Stimulated activated naive B cell treated with anti-CD40 and anti-IgM and Interleukin-4, amounts not matched to agents 10 μg/mL and 1 μg/mL and 100 μg/mL, for 72 hours (primary cell): ENCODE measurements at regions not wholly inside any gene's neighbourhood (a gene's known extent, or its start where the extent isn't known, plus 50 kb on each side); places are given as distances from the start of the nearest gene placed in this dataset.

Experiments used
- ATAC-seq, 2 donors: fragments of 150-1000 bp; cut with Tn5 transposase; replicated peaks; 2 replicates each; pipeline ENCODE4 v1.10.0; 2021; ENCODE audit warnings: moderate library complexity in 1 of 2
- DNase-seq: peaks from one replicate; pipeline ENCODE4 v3.0.0; 2021
- H3K27ac Mint-ChIP-seq: one replicate; pipeline ENCODE4 v1.8.0; 2022; ENCODE audit warnings: mild to moderate bottlenecking, mixed read lengths
- H3K27me3 Mint-ChIP-seq, 2 donors: one replicate each; pipeline ENCODE4 v1.8.0; 2022; ENCODE audit warnings: mixed read lengths in 2 of 2
- H3K36me3 Mint-ChIP-seq, 2 donors: one replicate each; pipeline ENCODE4 v1.8.0; 2022; ENCODE audit warnings: mixed read lengths in 2 of 2, mild to moderate bottlenecking in 1 of 2
- H3K4me1 Mint-ChIP-seq, 2 donors: one replicate each; pipeline ENCODE4 v1.8.0; 2022; ENCODE audit warnings: mixed read lengths in 2 of 2, mild to moderate bottlenecking in 1 of 2
- H3K4me3 Mint-ChIP-seq, 2 donors: one replicate each; pipeline ENCODE4 v1.8.0; 2022; ENCODE audit warnings: mild to moderate bottlenecking in 2 of 2, mixed read lengths in 2 of 2, moderate library complexity in 1 of 2
- H3K9me3 Mint-ChIP-seq, 2 donors: one replicate each; pipeline ENCODE4 v1.8.0; 2022; ENCODE audit warnings: mixed read lengths in 2 of 2, mild to moderate bottlenecking in 1 of 2

DNA sequence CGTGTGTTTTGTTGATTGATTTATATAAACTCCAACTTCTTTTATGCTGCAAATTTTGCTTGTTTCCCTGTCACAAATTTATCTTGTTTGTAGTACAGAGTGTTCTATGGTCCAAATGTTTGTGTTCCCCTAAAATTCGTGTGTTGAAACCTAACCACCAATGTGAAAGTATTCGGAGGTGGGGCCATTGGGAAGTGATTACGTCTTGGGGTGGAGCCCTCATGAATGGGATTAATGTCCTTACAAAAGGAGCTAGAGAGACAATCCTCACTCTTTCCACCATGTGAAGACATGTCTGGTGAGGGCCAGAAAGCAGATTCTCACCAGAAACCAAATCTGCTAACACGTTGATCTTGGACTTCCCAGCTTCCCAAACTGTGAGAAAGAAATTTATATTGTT is 262.0 kb downstream of the MAN2A1 start:
- Mint-ChIP-seq H3K36me3 (no peaks in the 10 kb centered on the region), H3K4me1 (no peaks in the 10 kb centered on the region), H3K4me3 (no peak overlapping the region), H3K27me3 (no peaks in the 10 kb centered on the region), H3K27ac (no peak overlapping the region), H3K9me3 (no peaks in the 10 kb centered on the region)
- ATAC-seq (no peak), DNase-seq (no peak)

GRCh38 chr5:109953761-109954160 is 264.0 kb downstream of the MAN2A1 start:
- Mint-ChIP-seq H3K9me3 (no peaks in the 10 kb centered on the region), H3K4me3 (no peak overlapping the region)

DNA sequence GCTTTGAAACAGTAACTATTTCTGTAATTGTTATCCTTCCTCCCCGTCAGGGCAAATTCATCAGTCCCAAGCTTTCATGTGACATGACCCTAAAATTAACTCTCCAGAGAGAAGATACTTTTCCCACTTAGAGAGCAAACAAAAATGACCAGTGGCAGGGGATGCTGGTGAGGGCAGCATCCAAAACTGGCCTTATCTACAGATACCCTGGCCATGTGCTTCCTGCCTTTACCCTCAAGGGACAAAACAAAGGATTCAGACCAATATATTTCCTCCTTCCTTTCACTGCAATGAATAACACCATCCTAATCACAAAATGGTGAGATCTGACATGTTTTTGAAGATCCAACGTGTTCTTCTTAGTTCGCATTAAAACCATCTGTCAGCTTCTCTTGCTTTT is 267.2 kb downstream of the MAN2A1 start:
- H3K9me3 Mint-ChIP-seq: no peaks in the 10 kb centered on the region
- no peak overlapping the region for H3K4me3 Mint-ChIP-seq
- DNase-seq (no peak), ATAC-seq (no peak)
- peaks cover 0 to 3% of the 10 kb centered on the region in 2 donors for H3K27me3 Mint-ChIP-seq
- no peak overlapping the region for H3K27ac Mint-ChIP-seq
- H3K36me3 Mint-ChIP-seq: no peaks in the 10 kb centered on the region
- no peaks in the 10 kb centered on the region for H3K4me1 Mint-ChIP-seq

More at GRCh38 chr5:109953761-109954160, 264.0 kb downstream of the MAN2A1 start:
- no peak for DNase-seq
- Mint-ChIP-seq H3K27me3 (peaks cover 0 to 3% of the 10 kb centered on the region in 2 donors), H3K27ac (no peak overlapping the region), H3K4me1 (no peaks in the 10 kb centered on the region), H3K36me3 (no peaks in the 10 kb centered on the region)
- no peak for ATAC-seq

DNA sequence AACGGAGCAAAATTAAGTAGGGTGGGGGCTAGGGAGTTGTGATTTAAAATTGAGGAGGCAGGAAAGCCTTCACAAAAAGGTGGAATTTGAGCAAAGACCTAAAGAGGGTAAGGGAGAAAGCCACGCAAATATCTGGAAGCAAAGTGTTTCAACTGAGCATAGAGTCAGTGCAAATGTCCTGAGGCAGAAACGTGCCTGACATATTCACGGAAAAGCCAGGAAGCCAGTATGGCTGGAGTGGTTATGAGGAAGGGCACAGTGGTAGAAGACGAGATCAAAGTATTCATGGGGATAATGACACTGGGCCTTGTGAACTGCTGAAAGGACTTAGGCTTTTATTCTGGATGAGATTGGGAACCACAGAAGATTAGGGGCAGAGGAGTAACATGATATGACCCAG is 268.4 kb downstream of the MAN2A1 start:
- Mint-ChIP-seq H3K4me3 (no peak overlapping the region), H3K4me1 (no peaks in the 10 kb centered on the region), H3K27me3 (peaks cover 0 to 3% of the 10 kb centered on the region in 2 donors), H3K36me3 (no peaks in the 10 kb centered on the region), H3K27ac (no peak overlapping the region), H3K9me3 (no peaks in the 10 kb centered on the region)
- ATAC-seq: no peak
- DNase-seq: no peak

- DNase-seq (no peak), ATAC-seq (no peak)
- H3K36me3 Mint-ChIP-seq: no peaks in the 10 kb centered on the region
- no peak overlapping the region for H3K4me3 Mint-ChIP-seq
- H3K27ac Mint-ChIP-seq: no peak overlapping the region
- peaks cover 0 to 3% of the 10 kb centered on the region in 2 donors for H3K27me3 Mint-ChIP-seq
- H3K4me1 Mint-ChIP-seq: no peaks in the 10 kb centered on the region
- no peaks in the 10 kb centered on the region for H3K9me3 Mint-ChIP-seq
These were observed 269.9 kb downstream of the MAN2A1 start for GRCh38 chr5:109959652-109960051.

DNA sequence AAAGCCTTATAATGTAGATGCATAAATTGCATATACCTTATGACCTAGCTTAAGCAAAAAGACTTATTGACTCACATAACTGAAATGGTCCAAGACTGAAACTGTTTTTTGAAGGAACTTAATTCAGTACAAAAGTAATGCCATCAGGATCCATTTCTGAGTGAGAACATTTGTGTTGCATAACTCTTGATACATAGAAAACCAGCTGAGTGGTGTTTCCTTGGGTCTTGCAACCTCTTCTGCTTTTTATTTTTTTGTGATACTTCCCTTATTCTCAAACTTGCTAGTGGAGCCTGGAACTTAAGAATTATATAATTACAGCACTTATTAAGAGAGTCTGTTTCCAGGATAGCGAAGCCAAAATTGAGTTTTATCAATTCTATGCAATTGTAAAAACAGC is 272.0 kb downstream of the MAN2A1 start:
- DNase-seq: no peak
- no peak overlapping the region for H3K27ac Mint-ChIP-seq
- H3K27me3 Mint-ChIP-seq: peaks cover 0 to 3% of the 10 kb centered on the region in 2 donors
- H3K9me3 Mint-ChIP-seq: no peaks in the 10 kb centered on the region
- ATAC-seq: no peak
- no peaks in the 10 kb centered on the region for H3K36me3 Mint-ChIP-seq
- H3K4me1 Mint-ChIP-seq: no peaks in the 10 kb centered on the region
- H3K4me3 Mint-ChIP-seq: no peak overlapping the region

- Mint-ChIP-seq H3K4me1 (no peaks in the 10 kb centered on the region), H3K4me3 (no peak overlapping the region), H3K27ac (no peak overlapping the region), H3K9me3 (no peaks in the 10 kb centered on the region), H3K27me3 (peaks cover 0 to 2% of the 10 kb centered on the region in 2 donors), H3K36me3 (no peaks in the 10 kb centered on the region)
- no peak for DNase-seq
- ATAC-seq: no peak
These were observed 273.3 kb downstream of the MAN2A1 start for GRCh38 chr5:109962882-109963603.

- H3K4me3 Mint-ChIP-seq: no peak overlapping the region
- H3K36me3 Mint-ChIP-seq: no peaks in the 10 kb centered on the region
- DNase-seq (no peak), ATAC-seq (no peak)
- no peak overlapping the region for H3K27ac Mint-ChIP-seq
- H3K27me3 Mint-ChIP-seq: no peaks in the 10 kb centered on the region
- no peaks in the 10 kb centered on the region for H3K9me3 Mint-ChIP-seq
- H3K4me1 Mint-ChIP-seq: no peaks in the 10 kb centered on the region
These were observed 274.4 kb downstream of the MAN2A1 start for GRCh38 chr5:109964136-109964535.

- Mint-ChIP-seq H3K4me1 (no peaks in the 10 kb centered on the region), H3K4me3 (no peak overlapping the region)
- no peak for ATAC-seq
These were observed 275.9 kb downstream of the MAN2A1 start for GRCh38 chr5:109965634-109966033.

DNA sequence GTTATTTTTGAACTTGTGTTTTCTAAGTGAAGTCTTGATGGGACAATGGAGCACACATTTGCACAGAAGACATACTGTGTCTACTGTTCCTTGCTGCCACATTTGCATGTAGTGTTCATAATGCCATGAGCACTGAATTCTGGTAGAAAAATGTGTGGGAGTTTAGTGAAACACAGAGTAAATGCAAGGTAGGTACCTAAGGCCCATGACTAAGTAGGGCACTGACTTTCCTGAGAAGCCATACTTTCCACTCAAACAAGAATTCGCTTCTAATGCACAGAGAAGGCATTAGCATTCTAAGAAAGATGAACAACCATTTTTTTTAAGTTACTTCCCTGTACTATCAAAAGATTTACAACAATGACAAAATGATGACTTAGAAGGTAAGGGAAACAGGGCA is 282.2 kb downstream of the MAN2A1 start:
- Mint-ChIP-seq H3K4me1 (no peaks in the 10 kb centered on the region), H3K9me3 (no peaks in the 10 kb centered on the region), H3K36me3 (no peaks in the 10 kb centered on the region), H3K27ac (no peak overlapping the region), H3K27me3 (peaks cover 0 to 3% of the 10 kb centered on the region in 2 donors), H3K4me3 (no peak overlapping the region)
- DNase-seq: no peak
- ATAC-seq: no peak

More at GRCh38 chr5:109965634-109966033, 275.9 kb downstream of the MAN2A1 start:
- DNase-seq: no peak
- Mint-ChIP-seq H3K36me3 (no peaks in the 10 kb centered on the region), H3K9me3 (no peaks in the 10 kb centered on the region), H3K27ac (no peak overlapping the region), H3K27me3 (peaks cover 0 to 3% of the 10 kb centered on the region in 2 donors)

GRCh38 chr5:109981979-109982378 is 292.3 kb downstream of the MAN2A1 start:
- Mint-ChIP-seq H3K36me3 (no peaks in the 10 kb centered on the region), H3K4me1 (no peaks in the 10 kb centered on the region), H3K27ac (no peak overlapping the region), H3K9me3 (peaks cover 0 to 1% of the 10 kb centered on the region in 2 donors), H3K27me3 (peaks cover 0 to 7% of the 10 kb centered on the region in 2 donors), H3K4me3 (no peak overlapping the region)
- ATAC-seq (no peak), DNase-seq (no peak)

DNA sequence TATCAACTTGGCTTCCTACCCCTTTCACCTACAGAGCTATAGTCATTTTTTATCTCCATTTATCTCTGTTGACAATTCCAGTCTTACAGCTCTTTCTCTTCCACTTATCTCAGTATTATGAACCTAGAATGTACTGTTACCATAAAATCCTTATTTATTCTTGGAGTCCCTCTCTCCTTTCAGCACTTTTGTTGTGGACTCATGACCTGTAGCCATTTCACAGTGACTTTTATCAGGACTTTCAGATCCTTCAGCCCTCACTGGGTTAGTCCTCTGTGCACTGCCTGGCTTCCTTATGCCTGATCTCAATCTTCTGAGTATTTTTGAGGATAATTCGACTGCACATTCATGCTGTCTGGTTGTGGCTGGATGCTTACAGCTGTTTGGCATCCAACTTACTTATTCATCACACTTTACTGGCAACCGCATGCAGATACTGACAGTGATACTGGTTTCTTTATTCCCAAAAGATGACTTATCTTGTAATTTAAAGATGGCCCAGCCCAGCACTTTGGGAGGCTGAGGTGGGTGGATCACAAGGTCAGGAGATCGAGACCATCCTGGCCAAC is 293.3 kb downstream of the MAN2A1 start:
- DNase-seq: no peak
- Mint-ChIP-seq H3K9me3 (peaks cover 0 to 1% of the 10 kb centered on the region in 2 donors), H3K27ac (no peak overlapping the region), H3K36me3 (no peaks in the 10 kb centered on the region), H3K27me3 (peaks cover 0 to 7% of the 10 kb centered on the region in 2 donors), H3K4me1 (no peaks in the 10 kb centered on the region), H3K4me3 (no peak overlapping the region)
- no peak for ATAC-seq

DNA sequence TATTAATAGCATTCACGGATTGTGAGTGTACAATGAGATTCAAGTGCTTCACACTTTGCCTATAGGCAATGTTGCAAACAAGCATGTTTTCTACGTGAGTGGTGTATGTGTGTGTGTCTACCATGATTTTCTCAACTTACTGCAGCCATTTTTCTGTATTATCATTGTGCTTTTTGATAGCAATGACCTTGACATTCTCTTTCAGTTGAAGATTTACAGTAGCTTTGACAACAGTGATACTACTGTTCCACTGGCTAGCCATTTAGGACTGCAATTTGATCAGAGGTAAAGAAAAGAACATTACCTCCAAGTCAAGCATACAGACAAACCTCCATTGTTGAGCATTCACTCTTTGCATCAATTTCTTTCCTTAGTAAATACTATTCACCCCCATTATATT is 297.0 kb downstream of the MAN2A1 start:
- Mint-ChIP-seq H3K9me3 (peaks cover 0 to 1% of the 10 kb centered on the region in 2 donors), H3K4me3 (no peak overlapping the region), H3K27ac (no peak overlapping the region), H3K36me3 (no peaks in the 10 kb centered on the region), H3K4me1 (no peaks in the 10 kb centered on the region), H3K27me3 (no peaks in the 10 kb centered on the region)
- ATAC-seq (no peak), DNase-seq (no peak)

DNA sequence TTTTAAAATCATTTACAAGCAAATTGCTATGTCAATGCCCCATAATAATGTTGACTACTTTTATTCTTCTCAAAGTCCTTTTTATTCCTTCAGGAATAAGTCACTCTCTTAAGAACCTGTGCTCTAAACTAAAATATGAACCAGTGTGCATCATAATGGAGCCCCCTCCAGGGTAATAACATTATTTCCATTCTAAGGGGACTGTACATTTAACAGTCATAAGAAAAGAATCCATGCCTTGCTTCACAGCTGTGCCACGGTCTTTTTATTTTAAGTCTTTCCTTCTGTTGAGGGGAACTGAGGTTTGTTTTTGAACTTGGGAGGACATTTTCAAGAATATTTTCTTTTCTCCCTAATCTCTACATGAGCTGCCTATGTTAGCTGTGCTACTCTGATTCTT is 297.6 kb downstream of the MAN2A1 start:
- Mint-ChIP-seq H3K4me3 (no peak overlapping the region), H3K27ac (no peak overlapping the region), H3K4me1 (no peaks in the 10 kb centered on the region), H3K27me3 (peaks cover 0 to 3% of the 10 kb centered on the region in 2 donors), H3K36me3 (no peaks in the 10 kb centered on the region), H3K9me3 (peaks cover 0 to 1% of the 10 kb centered on the region in 2 donors)
- DNase-seq (no peak), ATAC-seq (no peak)

GRCh38 chr5:109987970-109988369 is 298.2 kb downstream of the MAN2A1 start:
- Mint-ChIP-seq H3K27ac (no peak overlapping the region), H3K36me3 (no peaks in the 10 kb centered on the region), H3K27me3 (peaks cover 0 to 6% of the 10 kb centered on the region in 2 donors), H3K4me1 (no peaks in the 10 kb centered on the region), H3K4me3 (no peak overlapping the region), H3K9me3 (peaks cover 0 to 1% of the 10 kb centered on the region in 2 donors)
- DNase-seq: no peak
- no peak for ATAC-seq
